ENCODE measurements at regions not wholly inside any gene's neighbourhood (a gene's known extent, or its start where the extent isn't known, plus 50 kb on each side); places are given as distances from the start of the nearest gene placed in this dataset.

GRCh38 chr4:84041426-84041825 lies 457.7 kb downstream of the NKX6-1 start:
- no peaks in the 10 kb centered on the region for H3K9me3 Mint-ChIP-seq (ENCODE audit: unreplicated experiment)

DNA sequence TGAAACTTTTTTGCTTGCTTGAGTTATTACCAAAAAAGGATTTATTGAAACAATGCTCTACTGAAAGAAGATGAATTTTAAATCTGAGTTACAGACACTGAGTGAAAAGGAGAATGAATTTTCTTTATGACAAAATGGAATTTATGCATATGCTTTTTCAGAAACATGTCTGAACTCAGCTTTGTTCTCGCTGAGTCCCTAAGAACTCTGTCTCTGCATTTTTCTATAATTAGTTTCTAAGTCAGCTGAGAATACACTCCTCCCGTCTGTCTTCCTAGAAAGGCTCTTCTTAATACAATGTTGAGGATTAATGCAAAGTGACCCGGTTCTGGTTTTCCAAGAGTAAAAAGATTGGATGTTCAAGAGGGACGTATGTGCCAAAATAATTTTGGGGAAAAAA lies 463.5 kb downstream of the NKX6-1 start:
- DNase-seq: no peak
- TF ChIP-seq CTCF (IDR thresholded peaks at IDR 0.05; ENCODE audit: partially characterized antibody, unreplicated experiment): no peak
- Mint-ChIP-seq H3K9me3 (ENCODE audit: unreplicated experiment) (peaks cover 4% of the 10 kb centered on the region), H3K4me3 (ENCODE audit: unreplicated experiment) (no peak overlapping the region), H3K27ac (ENCODE audit: unreplicated experiment) (no peak overlapping the region), H3K36me3 (ENCODE audit: unreplicated experiment) (no peaks in the 10 kb centered on the region), H3K4me1 (ENCODE audit: low read depth, unreplicated experiment) (peaks cover 26% of the 10 kb centered on the region), H3K27me3 (ENCODE audit: unreplicated experiment) (peaks cover 1% of the 10 kb centered on the region)

More at GRCh38 chr4:84041426-84041825, 457.7 kb downstream of the NKX6-1 start:
- TF ChIP-seq CTCF (IDR thresholded peaks at IDR 0.05; ENCODE audit: partially characterized antibody, unreplicated experiment): no peak
- peaks cover 4% of the 10 kb centered on the region for H3K27me3 Mint-ChIP-seq (ENCODE audit: unreplicated experiment)
- H3K27ac Mint-ChIP-seq (ENCODE audit: unreplicated experiment): no peak overlapping the region
- DNase-seq: no peak
- H3K36me3 Mint-ChIP-seq (ENCODE audit: unreplicated experiment): no peaks in the 10 kb centered on the region
- H3K4me1 Mint-ChIP-seq (ENCODE audit: low read depth, unreplicated experiment): peaks cover 9% of the 10 kb centered on the region
- H3K4me3 Mint-ChIP-seq (ENCODE audit: unreplicated experiment): no peak overlapping the region

DNA sequence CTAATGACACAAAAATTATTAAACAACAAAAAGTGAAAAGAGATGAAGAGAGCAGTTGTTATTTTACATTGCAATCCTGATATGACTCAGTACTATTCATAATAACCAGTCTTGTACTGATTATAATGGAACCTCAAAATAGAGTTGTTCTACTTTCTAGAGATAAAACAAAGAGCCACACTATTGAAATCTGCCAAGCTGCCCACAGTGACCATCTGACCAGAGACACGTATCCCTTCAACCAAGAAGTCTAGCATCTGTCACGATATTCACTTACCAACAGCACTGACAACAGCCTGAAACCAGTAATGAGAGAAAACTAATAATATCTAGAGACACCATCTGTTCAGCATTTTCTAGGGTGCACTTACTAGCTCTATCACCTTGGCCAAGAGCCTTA lies 466.7 kb downstream of the NKX6-1 start:
- no peak for TF ChIP-seq CTCF (IDR thresholded peaks at IDR 0.05; ENCODE audit: partially characterized antibody, unreplicated experiment)
- Mint-ChIP-seq H3K4me3 (ENCODE audit: unreplicated experiment) (no peak overlapping the region), H3K27ac (ENCODE audit: unreplicated experiment) (peak overlapping the region; percentile 85), H3K36me3 (ENCODE audit: unreplicated experiment) (peaks cover 2% of the 10 kb centered on the region), H3K4me1 (ENCODE audit: low read depth, unreplicated experiment) (peaks cover 24% of the 10 kb centered on the region), H3K27me3 (ENCODE audit: unreplicated experiment) (peaks cover 1% of the 10 kb centered on the region), H3K9me3 (ENCODE audit: unreplicated experiment) (peaks cover 7% of the 10 kb centered on the region)
- DNase-seq: no peak

- H3K4me3 Mint-ChIP-seq (ENCODE audit: unreplicated experiment): no peak overlapping the region
- TF ChIP-seq CTCF (IDR thresholded peaks at IDR 0.05; ENCODE audit: partially characterized antibody, unreplicated experiment): no peak
- peaks cover 5% of the 10 kb centered on the region for H3K36me3 Mint-ChIP-seq (ENCODE audit: unreplicated experiment)
- peaks cover 24% of the 10 kb centered on the region for H3K4me1 Mint-ChIP-seq (ENCODE audit: low read depth, unreplicated experiment)
- DNase-seq: no peak
- peaks cover 1% of the 10 kb centered on the region for H3K27me3 Mint-ChIP-seq (ENCODE audit: unreplicated experiment)
- H3K27ac Mint-ChIP-seq (ENCODE audit: unreplicated experiment): peak overlapping the region; percentile 56
- peaks cover 7% of the 10 kb centered on the region for H3K9me3 Mint-ChIP-seq (ENCODE audit: unreplicated experiment)
These were observed 467.7 kb downstream of the NKX6-1 start for GRCh38 chr4:84031401-84031800.

GRCh38 chr4:84028340-84028739 lies 470.8 kb downstream of the NKX6-1 start:
- Mint-ChIP-seq H3K4me1 (ENCODE audit: low read depth, unreplicated experiment) (peaks cover 19% of the 10 kb centered on the region), H3K4me3 (ENCODE audit: unreplicated experiment) (no peak overlapping the region)

More at GRCh38 chr4:84028340-84028739, 470.8 kb downstream of the NKX6-1 start:
- peaks cover 5% of the 10 kb centered on the region for H3K36me3 Mint-ChIP-seq (ENCODE audit: unreplicated experiment)
- H3K27ac Mint-ChIP-seq (ENCODE audit: unreplicated experiment): no peak overlapping the region
- peaks cover 7% of the 10 kb centered on the region for H3K9me3 Mint-ChIP-seq (ENCODE audit: unreplicated experiment)
- no peak for DNase-seq
- TF ChIP-seq CTCF (IDR thresholded peaks at IDR 0.05; ENCODE audit: partially characterized antibody, unreplicated experiment): no peak
- H3K27me3 Mint-ChIP-seq (ENCODE audit: unreplicated experiment): peaks cover 1% of the 10 kb centered on the region
